DOHH2 (cell line): ENCODE measurements at regions not wholly inside any gene's neighbourhood (a gene's known extent, or its start where the extent isn't known, plus 50 kb on each side); places are given as distances from the start of the nearest gene placed in this dataset.

Source experiments
- EZH2phosphoT487 ChIP-seq: fragments of 200-600 bp; sonication (generic); IDR thresholded peaks from 2 replicates; pipeline ENCODE4 v1.6.1; 2017; ENCODE audit warnings: borderline replicate concordance, mild to moderate bottlenecking, antibody characterized with exemption, low read length, moderate library complexity, mixed read lengths
- TF ChIP-seq, protein P1 (sequence below): fragments of 200-600 bp; sonication (generic); IDR thresholded peaks from one replicate; pipeline ENCODE4 v1.5.1; 2014; ENCODE audit warnings: antibody characterized with exemption, mild to moderate bottlenecking, low read depth, low read length; ENCODE audit not compliant: poor library complexity, severe bottlenecking

DNA sequence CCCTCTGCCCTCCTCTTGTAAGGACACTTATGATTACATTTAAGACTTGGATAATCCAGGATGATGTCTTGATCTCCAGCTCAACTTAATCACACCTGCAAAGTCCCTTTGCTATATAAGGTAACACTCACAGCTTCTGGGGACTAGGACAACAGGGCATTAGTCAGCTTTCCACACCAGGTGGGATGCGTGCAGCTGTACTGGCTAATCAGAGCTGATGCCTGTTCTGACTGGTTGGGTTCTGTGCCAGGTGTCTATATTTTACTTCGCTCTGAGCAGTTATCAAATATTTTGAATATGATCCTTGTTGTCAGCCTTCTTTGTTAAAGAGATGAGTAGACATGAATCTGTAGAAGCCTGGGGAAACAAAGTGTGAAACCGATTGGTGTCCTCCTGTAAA lies 115.5 kb upstream of the ATP8B1 start:
- TF ChIP-seq, protein P1, sequence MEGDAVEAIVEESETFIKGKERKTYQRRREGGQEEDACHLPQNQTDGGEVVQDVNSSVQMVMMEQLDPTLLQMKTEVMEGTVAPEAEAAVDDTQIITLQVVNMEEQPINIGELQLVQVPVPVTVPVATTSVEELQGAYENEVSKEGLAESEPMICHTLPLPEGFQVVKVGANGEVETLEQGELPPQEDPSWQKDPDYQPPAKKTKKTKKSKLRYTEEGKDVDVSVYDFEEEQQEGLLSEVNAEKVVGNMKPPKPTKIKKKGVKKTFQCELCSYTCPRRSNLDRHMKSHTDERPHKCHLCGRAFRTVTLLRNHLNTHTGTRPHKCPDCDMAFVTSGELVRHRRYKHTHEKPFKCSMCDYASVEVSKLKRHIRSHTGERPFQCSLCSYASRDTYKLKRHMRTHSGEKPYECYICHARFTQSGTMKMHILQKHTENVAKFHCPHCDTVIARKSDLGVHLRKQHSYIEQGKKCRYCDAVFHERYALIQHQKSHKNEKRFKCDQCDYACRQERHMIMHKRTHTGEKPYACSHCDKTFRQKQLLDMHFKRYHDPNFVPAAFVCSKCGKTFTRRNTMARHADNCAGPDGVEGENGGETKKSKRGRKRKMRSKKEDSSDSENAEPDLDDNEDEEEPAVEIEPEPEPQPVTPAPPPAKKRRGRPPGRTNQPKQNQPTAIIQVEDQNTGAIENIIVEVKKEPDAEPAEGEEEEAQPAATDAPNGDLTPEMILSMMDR: no peak
- TF ChIP-seq EZH2phosphoT487: no peak
